IPS-18a (cell line): ENCODE measurements at regions not wholly inside any gene's neighbourhood (a gene's known extent, or its start where the extent isn't known, plus 50 kb on each side); places are given as distances from the start of the nearest gene placed in this dataset.
A peak's percentile ranks its signal among the peaks of the same experiment; 100 is the strongest.
"Not testable (repeated sequence)": the region's sequence is repeated elsewhere in the genome, so short reads cannot be mapped to it uniquely, and the experiment has no call there.

Experiments used
- H3K27ac ChIP-seq: one replicate; pipeline ENCODE4 v1.5.1; 2013; ENCODE audit warnings: low read length
- H3K27me3 ChIP-seq: one replicate; pipeline ENCODE4 v1.6.1; 2013; ENCODE audit warnings: mild to moderate bottlenecking, low read length; ENCODE audit not compliant: control insufficient read depth, insufficient read depth
- H3K36me3 ChIP-seq: one replicate; pipeline ENCODE4 v1.6.1; 2013; ENCODE audit warnings: low read depth, low read length; ENCODE audit not compliant: control insufficient read depth
- H3K4me1 ChIP-seq: one replicate; pipeline ENCODE4 v1.6.1; 2013; ENCODE audit warnings: low read depth, low read length; ENCODE audit not compliant: control insufficient read depth
- H3K4me3 ChIP-seq: one replicate; pipeline ENCODE4 v1.5.1; 2013; ENCODE audit warnings: low read length
- H3K9ac ChIP-seq: one replicate; pipeline ENCODE4 v1.6.1; 2013; ENCODE audit warnings: mild to moderate bottlenecking, low read length, moderate library complexity
- H3K9me3 ChIP-seq: one replicate; pipeline ENCODE4 v1.6.1; 2013; ENCODE audit warnings: low read depth, low read length; ENCODE audit not compliant: control insufficient read depth

GRCh38 chr6:118367314-118367713 lies 180.8 kb upstream of the PLN start:
- Histone ChIP-seq H3K36me3 (no peaks in the 10 kb centered on the region), H3K27ac (no peak overlapping the region), H3K4me3 (no peak overlapping the region), H3K27me3 (no peaks in the 10 kb centered on the region), H3K9ac (no peak overlapping the region), H3K4me1 (no peaks in the 10 kb centered on the region), H3K9me3 (no peaks in the 10 kb centered on the region)

- Histone ChIP-seq H3K9ac (no peak overlapping the region), H3K4me1 (no peaks in the 10 kb centered on the region), H3K4me3 (no peak overlapping the region), H3K27ac (no peak overlapping the region), H3K36me3 (no peaks in the 10 kb centered on the region), H3K9me3 (no peaks in the 10 kb centered on the region), H3K27me3 (no peaks in the 10 kb centered on the region)
These were observed 177.4 kb upstream of the PLN start for GRCh38 chr6:118370722-118371121.

GRCh38 chr6:118371955-118372354 lies 176.1 kb upstream of the PLN start:
- no peak overlapping the region for H3K4me3 ChIP-seq

GRCh38 chr6:118372413-118372812 lies 175.7 kb upstream of the PLN start:
- H3K9me3 ChIP-seq: no peaks in the 10 kb centered on the region
- H3K9ac ChIP-seq: no peak overlapping the region
- H3K4me3 ChIP-seq: no peak overlapping the region
- H3K36me3 ChIP-seq: no peaks in the 10 kb centered on the region
- no peaks in the 10 kb centered on the region for H3K27me3 ChIP-seq
- peaks cover 2% of the 10 kb centered on the region for H3K4me1 ChIP-seq
- no peak overlapping the region for H3K27ac ChIP-seq

More at GRCh38 chr6:118371955-118372354, 176.1 kb upstream of the PLN start:
- Histone ChIP-seq H3K9ac (no peak overlapping the region), H3K27ac (no peak overlapping the region), H3K27me3 (no peaks in the 10 kb centered on the region), H3K4me1 (no peaks in the 10 kb centered on the region), H3K9me3 (no peaks in the 10 kb centered on the region), H3K36me3 (no peaks in the 10 kb centered on the region)

- H3K36me3 ChIP-seq: no peaks in the 10 kb centered on the region
- H3K4me1 ChIP-seq: peaks cover 7% of the 10 kb centered on the region
- no peaks in the 10 kb centered on the region for H3K27me3 ChIP-seq
- peak overlapping the region; percentile 9 for H3K4me3 ChIP-seq
- H3K9ac ChIP-seq: peak overlapping the region; percentile 12
- no peak overlapping the region for H3K27ac ChIP-seq
- no peaks in the 10 kb centered on the region for H3K9me3 ChIP-seq
These were observed 170.2 kb upstream of the PLN start for GRCh38 chr6:118377711-118378414.

- not testable (repeated sequence) for H3K27me3 ChIP-seq, H3K27ac ChIP-seq, H3K9me3 ChIP-seq, H3K4me3 ChIP-seq, H3K4me1 ChIP-seq, H3K36me3 ChIP-seq, H3K9ac ChIP-seq
These were observed 167.5 kb upstream of the PLN start for GRCh38 chr6:118380620-118381019.

- Histone ChIP-seq H3K9ac (no peak overlapping the region), H3K4me3 (no peak overlapping the region), H3K9me3 (no peaks in the 10 kb centered on the region), H3K27me3 (no peaks in the 10 kb centered on the region), H3K36me3 (no peaks in the 10 kb centered on the region), H3K4me1 (peaks cover 7% of the 10 kb centered on the region), H3K27ac (no peak overlapping the region)
These were observed 166.0 kb upstream of the PLN start for GRCh38 chr6:118382126-118382525.

- no peak overlapping the region for H3K9ac ChIP-seq
- H3K27ac ChIP-seq: no peak overlapping the region
- H3K27me3 ChIP-seq: no peaks in the 10 kb centered on the region
- no peaks in the 10 kb centered on the region for H3K4me1 ChIP-seq
- no peak overlapping the region for H3K4me3 ChIP-seq
- H3K9me3 ChIP-seq: no peaks in the 10 kb centered on the region
- no peaks in the 10 kb centered on the region for H3K36me3 ChIP-seq
These were observed 164.2 kb upstream of the PLN start for GRCh38 chr6:118383924-118384323.

- H3K9ac ChIP-seq: no peak overlapping the region
- no peak overlapping the region for H3K4me3 ChIP-seq
- no peak overlapping the region for H3K27ac ChIP-seq
- H3K27me3 ChIP-seq: no peaks in the 10 kb centered on the region
- no peaks in the 10 kb centered on the region for H3K4me1 ChIP-seq
- H3K36me3 ChIP-seq: no peaks in the 10 kb centered on the region
- H3K9me3 ChIP-seq: no peaks in the 10 kb centered on the region
These were observed 161.1 kb upstream of the PLN start for GRCh38 chr6:118386975-118387374.

- Histone ChIP-seq H3K9ac (no peak overlapping the region), H3K27ac (no peak overlapping the region), H3K27me3 (no peaks in the 10 kb centered on the region), H3K36me3 (no peaks in the 10 kb centered on the region), H3K4me1 (no peaks in the 10 kb centered on the region), H3K9me3 (no peaks in the 10 kb centered on the region), H3K4me3 (no peak overlapping the region)
These were observed 160.0 kb upstream of the PLN start for GRCh38 chr6:118387921-118388701.

- H3K27me3 ChIP-seq: no peaks in the 10 kb centered on the region
- no peaks in the 10 kb centered on the region for H3K36me3 ChIP-seq
- no peaks in the 10 kb centered on the region for H3K4me1 ChIP-seq
- H3K9me3 ChIP-seq: no peaks in the 10 kb centered on the region
- no peak overlapping the region for H3K27ac ChIP-seq
- no peak overlapping the region for H3K4me3 ChIP-seq
- H3K9ac ChIP-seq: no peak overlapping the region
These were observed 157.0 kb upstream of the PLN start for GRCh38 chr6:118391086-118391485.

- no peak overlapping the region for H3K9ac ChIP-seq
- no peaks in the 10 kb centered on the region for H3K9me3 ChIP-seq
- no peaks in the 10 kb centered on the region for H3K36me3 ChIP-seq
- H3K27me3 ChIP-seq: no peaks in the 10 kb centered on the region
- no peak overlapping the region for H3K27ac ChIP-seq
- H3K4me1 ChIP-seq: no peaks in the 10 kb centered on the region
- no peak overlapping the region for H3K4me3 ChIP-seq
These were observed 154.0 kb upstream of the PLN start for GRCh38 chr6:118394106-118394505.
